ENCODE measurements at regions not wholly inside any gene's neighbourhood (a gene's known extent, or its start where the extent isn't known, plus 50 kb on each side); places are given as distances from the start of the nearest gene placed in this dataset.

GRCh38 chr18:29647700-29648099 lies 1394.8 kb downstream of the DSC3 start:
- Mint-ChIP-seq H3K4me3 (no peak overlapping the region), H3K27me3 (no peaks in the 10 kb centered on the region), H3K27ac (no peak overlapping the region), H3K4me1 (no peaks in the 10 kb centered on the region), H3K36me3 (ENCODE audit: low read depth) (no peaks in the 10 kb centered on the region), H3K9me3 (peaks cover 12% of the 10 kb centered on the region)
- CTCF ChIA-PET, result no interaction called here
- no peak for DNase-seq
- POLR2A ChIA-PET, result no interaction called here

- H3K36me3 Mint-ChIP-seq (ENCODE audit: low read depth), result no peaks in the 10 kb centered on the region
- peaks cover 5% of the 10 kb centered on the region for H3K9me3 Mint-ChIP-seq
- H3K4me3 Mint-ChIP-seq, result no peak overlapping the region
- no peaks in the 10 kb centered on the region for H3K4me1 Mint-ChIP-seq
- no peak overlapping the region for H3K27ac Mint-ChIP-seq
- POLR2A ChIA-PET, result no interaction called here
- no peak for DNase-seq
- CTCF ChIA-PET, result no interaction called here
- no peaks in the 10 kb centered on the region for H3K27me3 Mint-ChIP-seq
These were observed 1398.3 kb downstream of the DSC3 start for GRCh38 chr18:29644276-29644675.

GRCh38 chr18:29629493-29630036 lies 1413.0 kb downstream of the DSC3 start:
- H3K27ac Mint-ChIP-seq, result no peak overlapping the region
- H3K36me3 Mint-ChIP-seq (ENCODE audit: low read depth), result no peaks in the 10 kb centered on the region
- POLR2A ChIA-PET, result no interaction called here
- no peak overlapping the region for H3K4me3 Mint-ChIP-seq
- H3K27me3 Mint-ChIP-seq, result no peaks in the 10 kb centered on the region
- H3K9me3 Mint-ChIP-seq, result peaks cover 5% of the 10 kb centered on the region
- CTCF ChIA-PET, result no interaction called here
- DNase-seq, result no peak
- no peaks in the 10 kb centered on the region for H3K4me1 Mint-ChIP-seq

- no peaks in the 10 kb centered on the region for H3K4me1 Mint-ChIP-seq
- H3K9me3 Mint-ChIP-seq, result peaks cover 8% of the 10 kb centered on the region
- no peak overlapping the region for H3K27ac Mint-ChIP-seq
- CTCF ChIA-PET, result no interaction called here
- no peaks in the 10 kb centered on the region for H3K36me3 Mint-ChIP-seq (ENCODE audit: low read depth)
- no peak overlapping the region for H3K4me3 Mint-ChIP-seq
- POLR2A ChIA-PET, result no interaction called here
- DNase-seq, result no peak
- H3K27me3 Mint-ChIP-seq, result no peaks in the 10 kb centered on the region
These were observed 1416.4 kb downstream of the DSC3 start for GRCh38 chr18:29626094-29626493.

- POLR2A ChIA-PET, result no interaction called here
- CTCF ChIA-PET, result no interaction called here
- Mint-ChIP-seq H3K9me3 (peaks cover 9% of the 10 kb centered on the region), H3K27me3 (no peaks in the 10 kb centered on the region), H3K4me1 (no peaks in the 10 kb centered on the region), H3K36me3 (ENCODE audit: low read depth) (no peaks in the 10 kb centered on the region), H3K27ac (no peak overlapping the region), H3K4me3 (no peak overlapping the region)
- no peak for DNase-seq
These were observed 1425.7 kb downstream of the DSC3 start for GRCh38 chr18:29616867-29617266.

- Mint-ChIP-seq H3K36me3 (ENCODE audit: low read depth) (no peaks in the 10 kb centered on the region), H3K27ac (no peak overlapping the region), H3K27me3 (no peaks in the 10 kb centered on the region), H3K9me3 (peaks cover 14% of the 10 kb centered on the region), H3K4me3 (no peak overlapping the region), H3K4me1 (no peaks in the 10 kb centered on the region)
- POLR2A ChIA-PET, result no interaction called here
- no peak for DNase-seq
- CTCF ChIA-PET, result no interaction called here
These were observed 1432.1 kb upstream of the CDH2 start for GRCh38 chr18:29608982-29609381.

GRCh38 chr18:29605365-29605764 lies 1428.4 kb upstream of the CDH2 start:
- no peaks in the 10 kb centered on the region for H3K27me3 Mint-ChIP-seq

GRCh38 chr18:29596959-29597358 lies 1420.0 kb upstream of the CDH2 start:
- Mint-ChIP-seq H3K27ac (no peak overlapping the region), H3K9me3 (peaks cover 6% of the 10 kb centered on the region), H3K36me3 (ENCODE audit: low read depth) (no peaks in the 10 kb centered on the region), H3K4me3 (no peak overlapping the region), H3K27me3 (no peaks in the 10 kb centered on the region), H3K4me1 (no peaks in the 10 kb centered on the region)
- DNase-seq, result no peak
- ChIA-PET POLR2A (no interaction called here), CTCF (no interaction called here)

More at GRCh38 chr18:29605365-29605764, 1428.4 kb upstream of the CDH2 start:
- peaks cover 22% of the 10 kb centered on the region for H3K9me3 Mint-ChIP-seq
- no peak overlapping the region for H3K4me3 Mint-ChIP-seq
- H3K36me3 Mint-ChIP-seq (ENCODE audit: low read depth), result no peaks in the 10 kb centered on the region
- no peaks in the 10 kb centered on the region for H3K4me1 Mint-ChIP-seq
- POLR2A ChIA-PET, result no interaction called here
- CTCF ChIA-PET, result no interaction called here
- DNase-seq, result no peak
- H3K27ac Mint-ChIP-seq, result no peak overlapping the region

GRCh38 chr18:29594493-29594892 lies 1417.6 kb upstream of the CDH2 start:
- ChIA-PET POLR2A (no interaction called here), CTCF (no interaction called here)
- Mint-ChIP-seq H3K4me1 (no peaks in the 10 kb centered on the region), H3K27ac (no peak overlapping the region), H3K4me3 (no peak overlapping the region), H3K27me3 (no peaks in the 10 kb centered on the region), H3K36me3 (ENCODE audit: low read depth) (no peaks in the 10 kb centered on the region), H3K9me3 (peaks cover 4% of the 10 kb centered on the region)
- DNase-seq, result no peak

- H3K36me3 Mint-ChIP-seq (ENCODE audit: low read depth), result no peaks in the 10 kb centered on the region
- no peak overlapping the region for H3K27ac Mint-ChIP-seq
- no peaks in the 10 kb centered on the region for H3K27me3 Mint-ChIP-seq
- no peaks in the 10 kb centered on the region for H3K4me1 Mint-ChIP-seq
- POLR2A ChIA-PET, result no interaction called here
- no peak overlapping the region for H3K4me3 Mint-ChIP-seq
- DNase-seq, result no peak
- CTCF ChIA-PET, result no interaction called here
- peaks cover 14% of the 10 kb centered on the region for H3K9me3 Mint-ChIP-seq
These were observed 1411.6 kb upstream of the CDH2 start for GRCh38 chr18:29588446-29589100.

- no peaks in the 10 kb centered on the region for H3K36me3 Mint-ChIP-seq (ENCODE audit: low read depth)
- H3K9me3 Mint-ChIP-seq, result peaks cover 19% of the 10 kb centered on the region
- ChIA-PET CTCF (interaction anchor here (0.6 kb wide), 1 partner anchor 343 kb away, joined by 3 read pairs; no protein-coding TSS in a partner anchor), POLR2A (no interaction called here)
- no peak for DNase-seq
- H3K4me1 Mint-ChIP-seq, result no peaks in the 10 kb centered on the region
- H3K27ac Mint-ChIP-seq, result no peak overlapping the region
- no peaks in the 10 kb centered on the region for H3K27me3 Mint-ChIP-seq
- H3K4me3 Mint-ChIP-seq, result no peak overlapping the region
These were observed 1409.3 kb upstream of the CDH2 start for GRCh38 chr18:29586210-29586609.

- Mint-ChIP-seq H3K36me3 (ENCODE audit: low read depth) (no peaks in the 10 kb centered on the region), H3K27me3 (no peaks in the 10 kb centered on the region), H3K4me1 (no peaks in the 10 kb centered on the region), H3K27ac (no peak overlapping the region), H3K9me3 (peaks cover 4% of the 10 kb centered on the region), H3K4me3 (no peak overlapping the region)
- POLR2A ChIA-PET, result no interaction called here
- no peak for DNase-seq
- CTCF ChIA-PET, result no interaction called here
These were observed 1383.3 kb upstream of the CDH2 start for GRCh38 chr18:29560270-29560669.

GRCh38 chr18:29556070-29556469 lies 1379.1 kb upstream of the CDH2 start:
- no peak overlapping the region for H3K27ac Mint-ChIP-seq
- H3K4me1 Mint-ChIP-seq, result no peaks in the 10 kb centered on the region
- ChIA-PET CTCF (no interaction called here), POLR2A (no interaction called here)
- peaks cover 7% of the 10 kb centered on the region for H3K9me3 Mint-ChIP-seq
- no peaks in the 10 kb centered on the region for H3K27me3 Mint-ChIP-seq
- no peak overlapping the region for H3K4me3 Mint-ChIP-seq
- DNase-seq, result no peak
- no peaks in the 10 kb centered on the region for H3K36me3 Mint-ChIP-seq (ENCODE audit: low read depth)

GRCh38 chr18:29549759-29550158 lies 1372.8 kb upstream of the CDH2 start:
- no peaks in the 10 kb centered on the region for H3K36me3 Mint-ChIP-seq (ENCODE audit: low read depth)
- no peak overlapping the region for H3K27ac Mint-ChIP-seq
- no peak overlapping the region for H3K4me3 Mint-ChIP-seq
- H3K27me3 Mint-ChIP-seq, result no peaks in the 10 kb centered on the region
- no peak for DNase-seq
- ChIA-PET CTCF (no interaction called here), POLR2A (no interaction called here)
- no peaks in the 10 kb centered on the region for H3K4me1 Mint-ChIP-seq
- peaks cover 10% of the 10 kb centered on the region for H3K9me3 Mint-ChIP-seq
